H9 (cell line): ENCODE measurements at regions not wholly inside any gene's neighbourhood (a gene's known extent, or its start where the extent isn't known, plus 50 kb on each side); places are given as distances from the start of the nearest gene placed in this dataset.

Experiments used
- DNase-seq: peaks from one replicate; pipeline ENCODE4 v3.0.0-alpha.2; 2017
- H2AFZ ChIP-seq: one replicate; pipeline ENCODE4 v1.6.1; 2013; ENCODE audit warnings: mild to moderate bottlenecking, low read length, control low read depth, moderate library complexity
- H2AK5ac ChIP-seq: 2 replicates; pipeline ENCODE4 v1.6.1; 2013; ENCODE audit warnings: low read length, control low read depth, mixed read lengths; ENCODE audit not compliant: insufficient read length
- H2BK120ac ChIP-seq: one replicate; pipeline ENCODE4 v1.6.1; 2013; ENCODE audit warnings: low read depth, mild to moderate bottlenecking, low read length, control low read depth, inconsistent platforms; ENCODE audit not compliant: poor library complexity, severe bottlenecking
- H2BK12ac ChIP-seq: 2 replicates; pipeline ENCODE4 v1.6.1; 2013; ENCODE audit warnings: low read length, control low read depth, mixed read lengths, low read depth; ENCODE audit not compliant: insufficient read length
- H2BK15ac ChIP-seq: 2 replicates; pipeline ENCODE4 v1.6.1; 2013; ENCODE audit warnings: low read depth, low read length, control low read depth
- H2BK20ac ChIP-seq: one replicate; pipeline ENCODE4 v1.6.1; 2013; ENCODE audit warnings: low read depth, mild to moderate bottlenecking, low read length, control low read depth, inconsistent platforms; ENCODE audit not compliant: poor library complexity, severe bottlenecking
- H2BK5ac ChIP-seq: 2 replicates; pipeline ENCODE4 v1.6.1; 2013; ENCODE audit warnings: low read length, control low read depth, mixed read lengths; ENCODE audit not compliant: insufficient read length
- H3K14ac ChIP-seq: 2 replicates; pipeline ENCODE4 v1.6.1; 2013; ENCODE audit warnings: low read length, control low read depth; ENCODE audit not compliant: insufficient read depth
- H3K18ac ChIP-seq: 2 replicates; pipeline ENCODE4 v1.6.1; 2013; ENCODE audit warnings: low read depth, mild to moderate bottlenecking, mixed read lengths, low read length, control low read depth; ENCODE audit not compliant: insufficient read length
- H3K23ac ChIP-seq: 2 replicates; pipeline ENCODE4 v1.6.1; 2013; ENCODE audit warnings: low read length, control low read depth, mixed read lengths, low read depth; ENCODE audit not compliant: insufficient read length
- H3K23me2 ChIP-seq: 2 replicates; pipeline ENCODE4 v1.6.1; 2013; ENCODE audit warnings: low read depth, mild to moderate bottlenecking, mixed read lengths, low read length, control low read depth; ENCODE audit not compliant: insufficient read length, poor library complexity, severe bottlenecking
- H3K27ac ChIP-seq: 2 replicates; pipeline ENCODE4 v1.5.1; 2013; ENCODE audit warnings: low read length, control low read depth, mixed read lengths, low read depth; ENCODE audit not compliant: insufficient read length
- H3K27me3 ChIP-seq: 2 replicates; pipeline ENCODE4 v1.6.1; 2013; ENCODE audit warnings: low read length, control low read depth, inconsistent platforms; ENCODE audit not compliant: insufficient read depth
- H3K4ac ChIP-seq: 2 replicates; pipeline ENCODE4 v1.6.1; 2013; ENCODE audit warnings: low read depth, mild to moderate bottlenecking, control low read depth, inconsistent platforms, low read length, moderate library complexity
- H3K4me1 ChIP-seq: 2 replicates; pipeline ENCODE4 v1.6.1; 2013; ENCODE audit warnings: low read length, control low read depth, inconsistent platforms; ENCODE audit not compliant: insufficient read depth
- H3K4me2 ChIP-seq: 2 replicates; pipeline ENCODE4 v1.6.1; 2013; ENCODE audit warnings: low read length, control low read depth, mixed read lengths; ENCODE audit not compliant: insufficient read length, insufficient read depth
- H3K56ac ChIP-seq: 2 replicates; pipeline ENCODE4 v1.6.1; 2013; ENCODE audit warnings: low read depth, mild to moderate bottlenecking, mixed read lengths, low read length, control low read depth; ENCODE audit not compliant: insufficient read length
- H3K79me1 ChIP-seq: 2 replicates; pipeline ENCODE4 v1.6.1; 2013; ENCODE audit warnings: low read depth, mild to moderate bottlenecking, moderate library complexity, low read length, control low read depth, inconsistent platforms; ENCODE audit not compliant: insufficient read depth, poor library complexity, severe bottlenecking
- H3K79me2 ChIP-seq: 2 replicates; pipeline ENCODE4 v1.6.1; 2013; ENCODE audit warnings: low read length, control low read depth, inconsistent platforms; ENCODE audit not compliant: insufficient read depth
- H3K9ac ChIP-seq: 2 replicates; pipeline ENCODE4 v1.6.1; 2013; ENCODE audit warnings: low read length, control low read depth, mixed read lengths; ENCODE audit not compliant: insufficient read length; ENCODE audit errors: extremely low read depth
- H3K9me3 ChIP-seq: one replicate; pipeline ENCODE4 v1.6.1; 2013; ENCODE audit warnings: low read depth, low read length, inconsistent platforms; ENCODE audit not compliant: control insufficient read depth
- H3T11ph ChIP-seq: one replicate; pipeline ENCODE4 v1.6.1; 2013; ENCODE audit warnings: mild to moderate bottlenecking, low read length, control low read depth, inconsistent platforms
- H4K20me1 ChIP-seq: one replicate; pipeline ENCODE4 v1.6.1; 2013; ENCODE audit not compliant: control insufficient read depth, insufficient read length, insufficient read depth
- H4K5ac ChIP-seq: 2 replicates; pipeline ENCODE4 v1.6.1; 2013; ENCODE audit warnings: low read depth, mild to moderate bottlenecking, mixed read lengths, low read length, control low read depth; ENCODE audit not compliant: insufficient read length
- H4K8ac ChIP-seq: replicated peaks from 2 replicates; pipeline ENCODE4 v1.6.1; 2013; ENCODE audit warnings: low read length, control low read depth, mixed read lengths, low read depth; ENCODE audit not compliant: insufficient read length
- H4K91ac ChIP-seq: 2 replicates; pipeline ENCODE4 v1.6.1; 2013; ENCODE audit warnings: low read depth, mild to moderate bottlenecking, moderate library complexity, mixed read lengths, low read length, control low read depth; ENCODE audit not compliant: insufficient read length
- H3K27ac Mint-ChIP-seq, 3 experiments: 2 replicates in 2 of 3; 3 replicates in 1 of 3; pipeline ENCODE4 v1.8.0; 2020 to 2021; ENCODE audit warnings: mixed read lengths in 3 of 3, mild to moderate bottlenecking in 1 of 3, moderate library complexity in 1 of 3
- H3K27me3 Mint-ChIP-seq: 2 replicates; pipeline ENCODE4 v1.8.0; 2021; ENCODE audit warnings: low read depth, mild to moderate bottlenecking, moderate library complexity, mixed read lengths
- H3K36me3 Mint-ChIP-seq, 3 experiments: 2 replicates in 2 of 3; 3 replicates in 1 of 3; pipeline ENCODE4 v1.8.0; 2020 to 2021; ENCODE audit warnings: low read depth in 3 of 3, mixed read lengths in 3 of 3; ENCODE audit not compliant: insufficient read depth in 1 of 3
- H3K4me1 Mint-ChIP-seq, 2 experiments: 2 replicates each; pipeline ENCODE4 v1.8.0; 2020; ENCODE audit warnings: mixed read lengths in 2 of 2
- H3K4me3 Mint-ChIP-seq, 2 experiments: 2 replicates in 1 of 2; 3 replicates in 1 of 2; pipeline ENCODE4 v1.8.0; 2020 to 2021; ENCODE audit warnings: mild to moderate bottlenecking in 2 of 2, mixed read lengths in 2 of 2, moderate library complexity in 1 of 2
- H3K9me3 Mint-ChIP-seq, 2 experiments: 2 replicates in 1 of 2; 3 replicates in 1 of 2; pipeline ENCODE4 v1.8.0; 2020; ENCODE audit warnings: mild to moderate bottlenecking in 2 of 2, mixed read lengths in 2 of 2, moderate library complexity in 1 of 2
- CTCF ChIP-seq: fragments of 200-600 bp; sonication (generic); conservative IDR thresholded peaks from 3 replicates; pipeline ENCODE4 v1.8.0; 2021; ENCODE audit warnings: antibody characterized with exemption, mild to moderate bottlenecking
- WGBS: extraction: QIAGEN DNeasy Blood & Tissue Kit; methylation state at CpG from one replicate; pipeline ENCODE4 v1.1.7; 2013; ENCODE audit warnings: missing lambda C conversion rate, low lambda C conversion rate, mixed read lengths; ENCODE audit not compliant: insufficient read length; ENCODE audit errors: extremely low coverage; 5-methylcytosine and 5-hydroxymethylcytosine counted together

- no peaks in the 10 kb centered on the region for H3K9me3 ChIP-seq
- no peak overlapping the region for H3K9ac ChIP-seq
- H3K4me1 Mint-ChIP-seq, result peaks cover 0 to 2% of the 10 kb centered on the region in 2 experiments; a peak in 1 of 4 replicates
- H3K27me3 Mint-ChIP-seq, result peaks cover 33% of the 10 kb centered on the region
- H3K23ac ChIP-seq, result no peak overlapping the region
- no CpG with 5 or more reads among the region's 10 CpGs for WGBS
- H3K79me1 ChIP-seq, result no peaks in the 10 kb centered on the region
- no peak overlapping the region for H3K4ac ChIP-seq
- H3T11ph ChIP-seq, result no peak overlapping the region
- no peaks in the 10 kb centered on the region for H3K23me2 ChIP-seq
- H4K8ac ChIP-seq, result no peak overlapping the region
- peak; percentile 43; the same call in 1 of the 3 replicates for TF ChIP-seq CTCF
- H2BK12ac ChIP-seq, result no peak overlapping the region
- H2BK120ac ChIP-seq, result no peak overlapping the region
- H4K5ac ChIP-seq, result no peak overlapping the region
- H4K20me1 ChIP-seq, result no peaks in the 10 kb centered on the region
- H2AK5ac ChIP-seq, result no peak overlapping the region
- H3K4me2 ChIP-seq, result no peak overlapping the region
- H2AFZ ChIP-seq, result no peak overlapping the region
- H3K56ac ChIP-seq, result no peak overlapping the region
- no peak for DNase-seq
- no peaks in the 10 kb centered on the region for H3K79me2 ChIP-seq
- H3K4me1 ChIP-seq, result no peaks in the 10 kb centered on the region
- no peak overlapping the region for H2BK20ac ChIP-seq
- no peaks in the 10 kb centered on the region for H3K27me3 ChIP-seq
- no peak overlapping the region for H3K27ac Mint-ChIP-seq
- no peak overlapping the region for H3K4me3 Mint-ChIP-seq
- H2BK15ac ChIP-seq, result no peak overlapping the region
- no peak overlapping the region for H3K18ac ChIP-seq
- no peak overlapping the region for H4K91ac ChIP-seq
- H2BK5ac ChIP-seq, result no peak overlapping the region
- no peak overlapping the region for H3K14ac ChIP-seq
- H3K36me3 Mint-ChIP-seq, result peaks cover 0 to 8% (median 2%) of the 10 kb centered on the region in 3 experiments; a peak in 4 of 7 replicates
- H3K27ac ChIP-seq, result no peak overlapping the region
- peaks cover 9 to 13% of the 10 kb centered on the region in 2 experiments; a peak in 4 of 5 replicates for H3K9me3 Mint-ChIP-seq
Observed at GRCh38 chr10:78844960-78845607, 223.7 kb upstream of the ZMIZ1 start.
